H9 (cell line): ENCODE measurements at regions not wholly inside any gene's neighbourhood (a gene's known extent, or its start where the extent isn't known, plus 50 kb on each side); places are given as distances from the start of the nearest gene placed in this dataset.

Source experiments
- DNase-seq: peaks from one replicate; pipeline ENCODE4 v3.0.0-alpha.2; 2017
- H2AFZ ChIP-seq: one replicate; pipeline ENCODE4 v1.6.1; 2013; ENCODE audit warnings: mild to moderate bottlenecking, low read length, control low read depth, moderate library complexity
- H2AK5ac ChIP-seq: 2 replicates; pipeline ENCODE4 v1.6.1; 2013; ENCODE audit warnings: low read length, control low read depth, mixed read lengths; ENCODE audit not compliant: insufficient read length
- H2BK120ac ChIP-seq: one replicate; pipeline ENCODE4 v1.6.1; 2013; ENCODE audit warnings: low read depth, mild to moderate bottlenecking, low read length, control low read depth, inconsistent platforms; ENCODE audit not compliant: poor library complexity, severe bottlenecking
- H2BK12ac ChIP-seq: 2 replicates; pipeline ENCODE4 v1.6.1; 2013; ENCODE audit warnings: low read length, control low read depth, mixed read lengths, low read depth; ENCODE audit not compliant: insufficient read length
- H2BK15ac ChIP-seq: 2 replicates; pipeline ENCODE4 v1.6.1; 2013; ENCODE audit warnings: low read depth, low read length, control low read depth
- H2BK20ac ChIP-seq: one replicate; pipeline ENCODE4 v1.6.1; 2013; ENCODE audit warnings: low read depth, mild to moderate bottlenecking, low read length, control low read depth, inconsistent platforms; ENCODE audit not compliant: poor library complexity, severe bottlenecking
- H2BK5ac ChIP-seq: 2 replicates; pipeline ENCODE4 v1.6.1; 2013; ENCODE audit warnings: low read length, control low read depth, mixed read lengths; ENCODE audit not compliant: insufficient read length
- H3K14ac ChIP-seq: 2 replicates; pipeline ENCODE4 v1.6.1; 2013; ENCODE audit warnings: low read length, control low read depth; ENCODE audit not compliant: insufficient read depth
- H3K18ac ChIP-seq: 2 replicates; pipeline ENCODE4 v1.6.1; 2013; ENCODE audit warnings: low read depth, mild to moderate bottlenecking, mixed read lengths, low read length, control low read depth; ENCODE audit not compliant: insufficient read length
- H3K23ac ChIP-seq: 2 replicates; pipeline ENCODE4 v1.6.1; 2013; ENCODE audit warnings: low read length, control low read depth, mixed read lengths, low read depth; ENCODE audit not compliant: insufficient read length
- H3K23me2 ChIP-seq: 2 replicates; pipeline ENCODE4 v1.6.1; 2013; ENCODE audit warnings: low read depth, mild to moderate bottlenecking, mixed read lengths, low read length, control low read depth; ENCODE audit not compliant: insufficient read length, poor library complexity, severe bottlenecking
- H3K27ac ChIP-seq: 2 replicates; pipeline ENCODE4 v1.5.1; 2013; ENCODE audit warnings: low read length, control low read depth, mixed read lengths, low read depth; ENCODE audit not compliant: insufficient read length
- H3K27me3 ChIP-seq: 2 replicates; pipeline ENCODE4 v1.6.1; 2013; ENCODE audit warnings: low read length, control low read depth, inconsistent platforms; ENCODE audit not compliant: insufficient read depth
- H3K4ac ChIP-seq: 2 replicates; pipeline ENCODE4 v1.6.1; 2013; ENCODE audit warnings: low read depth, mild to moderate bottlenecking, control low read depth, inconsistent platforms, low read length, moderate library complexity
- H3K4me1 ChIP-seq: 2 replicates; pipeline ENCODE4 v1.6.1; 2013; ENCODE audit warnings: low read length, control low read depth, inconsistent platforms; ENCODE audit not compliant: insufficient read depth
- H3K4me2 ChIP-seq: 2 replicates; pipeline ENCODE4 v1.6.1; 2013; ENCODE audit warnings: low read length, control low read depth, mixed read lengths; ENCODE audit not compliant: insufficient read length, insufficient read depth
- H3K56ac ChIP-seq: 2 replicates; pipeline ENCODE4 v1.6.1; 2013; ENCODE audit warnings: low read depth, mild to moderate bottlenecking, mixed read lengths, low read length, control low read depth; ENCODE audit not compliant: insufficient read length
- H3K79me1 ChIP-seq: 2 replicates; pipeline ENCODE4 v1.6.1; 2013; ENCODE audit warnings: low read depth, mild to moderate bottlenecking, moderate library complexity, low read length, control low read depth, inconsistent platforms; ENCODE audit not compliant: insufficient read depth, poor library complexity, severe bottlenecking
- H3K79me2 ChIP-seq: 2 replicates; pipeline ENCODE4 v1.6.1; 2013; ENCODE audit warnings: low read length, control low read depth, inconsistent platforms; ENCODE audit not compliant: insufficient read depth
- H3K9ac ChIP-seq: 2 replicates; pipeline ENCODE4 v1.6.1; 2013; ENCODE audit warnings: low read length, control low read depth, mixed read lengths; ENCODE audit not compliant: insufficient read length; ENCODE audit errors: extremely low read depth
- H3K9me3 ChIP-seq: one replicate; pipeline ENCODE4 v1.6.1; 2013; ENCODE audit warnings: low read depth, low read length, inconsistent platforms; ENCODE audit not compliant: control insufficient read depth
- H3T11ph ChIP-seq: one replicate; pipeline ENCODE4 v1.6.1; 2013; ENCODE audit warnings: mild to moderate bottlenecking, low read length, control low read depth, inconsistent platforms
- H4K20me1 ChIP-seq: one replicate; pipeline ENCODE4 v1.6.1; 2013; ENCODE audit not compliant: control insufficient read depth, insufficient read length, insufficient read depth
- H4K5ac ChIP-seq: 2 replicates; pipeline ENCODE4 v1.6.1; 2013; ENCODE audit warnings: low read depth, mild to moderate bottlenecking, mixed read lengths, low read length, control low read depth; ENCODE audit not compliant: insufficient read length
- H4K8ac ChIP-seq: replicated peaks from 2 replicates; pipeline ENCODE4 v1.6.1; 2013; ENCODE audit warnings: low read length, control low read depth, mixed read lengths, low read depth; ENCODE audit not compliant: insufficient read length
- H4K91ac ChIP-seq: 2 replicates; pipeline ENCODE4 v1.6.1; 2013; ENCODE audit warnings: low read depth, mild to moderate bottlenecking, moderate library complexity, mixed read lengths, low read length, control low read depth; ENCODE audit not compliant: insufficient read length
- H3K27ac Mint-ChIP-seq, 3 experiments: 2 replicates in 2 of 3; 3 replicates in 1 of 3; pipeline ENCODE4 v1.8.0; 2020 to 2021; ENCODE audit warnings: mixed read lengths in 3 of 3, mild to moderate bottlenecking in 1 of 3, moderate library complexity in 1 of 3
- H3K27me3 Mint-ChIP-seq: 2 replicates; pipeline ENCODE4 v1.8.0; 2021; ENCODE audit warnings: low read depth, mild to moderate bottlenecking, moderate library complexity, mixed read lengths
- H3K36me3 Mint-ChIP-seq, 3 experiments: 2 replicates in 2 of 3; 3 replicates in 1 of 3; pipeline ENCODE4 v1.8.0; 2020 to 2021; ENCODE audit warnings: low read depth in 3 of 3, mixed read lengths in 3 of 3; ENCODE audit not compliant: insufficient read depth in 1 of 3
- H3K4me1 Mint-ChIP-seq, 2 experiments: 2 replicates each; pipeline ENCODE4 v1.8.0; 2020; ENCODE audit warnings: mixed read lengths in 2 of 2
- H3K4me3 Mint-ChIP-seq, 2 experiments: 2 replicates in 1 of 2; 3 replicates in 1 of 2; pipeline ENCODE4 v1.8.0; 2020 to 2021; ENCODE audit warnings: mild to moderate bottlenecking in 2 of 2, mixed read lengths in 2 of 2, moderate library complexity in 1 of 2
- H3K9me3 Mint-ChIP-seq, 2 experiments: 2 replicates in 1 of 2; 3 replicates in 1 of 2; pipeline ENCODE4 v1.8.0; 2020; ENCODE audit warnings: mild to moderate bottlenecking in 2 of 2, mixed read lengths in 2 of 2, moderate library complexity in 1 of 2
- CTCF ChIP-seq: fragments of 200-600 bp; sonication (generic); conservative IDR thresholded peaks from 3 replicates; pipeline ENCODE4 v1.8.0; 2021; ENCODE audit warnings: antibody characterized with exemption, mild to moderate bottlenecking
- WGBS: extraction: QIAGEN DNeasy Blood & Tissue Kit; methylation state at CpG from one replicate; pipeline ENCODE4 v1.1.7; 2013; ENCODE audit warnings: missing lambda C conversion rate, low lambda C conversion rate, mixed read lengths; ENCODE audit not compliant: insufficient read length; ENCODE audit errors: extremely low coverage; 5-methylcytosine and 5-hydroxymethylcytosine counted together

- TF ChIP-seq CTCF, result no peak
- no peak for DNase-seq
- Histone ChIP-seq H3K4ac (no peak overlapping the region), H3K23me2 (no peaks in the 10 kb centered on the region), H2BK15ac (no peak overlapping the region), H2AK5ac (no peak overlapping the region), H4K5ac (no peak overlapping the region), H3T11ph (no peak overlapping the region), H3K9ac (no peak overlapping the region), H3K18ac (no peak overlapping the region), H4K8ac (no peak overlapping the region), H2BK5ac (no peak overlapping the region), H4K91ac (no peak overlapping the region), H2BK120ac (no peak overlapping the region), H3K27me3 (no peaks in the 10 kb centered on the region), H3K56ac (no peak overlapping the region), H3K79me2 (no peaks in the 10 kb centered on the region), H4K20me1 (no peaks in the 10 kb centered on the region), H2BK12ac (no peak overlapping the region), H3K4me1 (no peaks in the 10 kb centered on the region), H3K4me2 (no peak overlapping the region), H3K27ac (no peak overlapping the region), H3K23ac (no peak overlapping the region), H2BK20ac (no peak overlapping the region), H3K14ac (no peak overlapping the region), H3K9me3 (no peaks in the 10 kb centered on the region), H3K79me1 (no peaks in the 10 kb centered on the region), H2AFZ (no peak overlapping the region)
- H3K27ac Mint-ChIP-seq, result no peak overlapping the region
- peaks cover 20 to 22% of the 10 kb centered on the region in 2 experiments for H3K4me1 Mint-ChIP-seq
- H3K4me3 Mint-ChIP-seq, result no peak overlapping the region
- no peaks in the 10 kb centered on the region for H3K9me3 Mint-ChIP-seq
- whole genome bisulfite sequencing, result no CpG with 5 or more reads among the region's 5 CpGs
- no peaks in the 10 kb centered on the region for H3K27me3 Mint-ChIP-seq
- no peaks in the 10 kb centered on the region for H3K36me3 Mint-ChIP-seq
These were observed 60.4 kb downstream of the RHOB start for GRCh38 chr2:20507166-20507692.
